ENCODE measurements at regions not wholly inside any gene's neighbourhood (a gene's known extent, or its start where the extent isn't known, plus 50 kb on each side); places are given as distances from the start of the nearest gene placed in this dataset.

DNA sequence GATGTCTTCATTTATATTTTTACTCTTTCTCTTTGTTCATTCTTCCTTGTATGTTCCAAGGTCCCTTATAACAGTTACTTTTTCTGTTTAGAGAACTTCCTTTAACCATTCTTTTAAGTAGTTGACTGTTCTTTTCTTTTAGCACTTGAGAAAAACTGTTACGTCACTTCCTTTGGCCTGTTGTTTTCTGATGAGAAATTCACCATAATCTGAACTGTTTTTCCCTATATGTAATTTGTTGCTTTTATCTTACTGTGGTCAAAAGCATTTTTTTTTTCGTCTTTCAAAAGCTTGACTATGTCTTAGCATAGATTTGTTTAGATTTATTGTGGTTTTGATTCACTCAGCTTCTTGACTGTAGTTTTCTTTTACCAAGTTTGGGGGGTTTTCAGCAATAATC, 1660.3 kb upstream of the PCDH10 start:
- no peak overlapping the region for H2BK5ac ChIP-seq (ENCODE audit: low read depth, low read length, poor library complexity, severe bottlenecking)
- H3K36me3 ChIP-seq (ENCODE audit: control insufficient read depth, insufficient read depth, low read length), result no peaks in the 10 kb centered on the region
- no peak overlapping the region for H3K4me3 ChIP-seq (ENCODE audit: insufficient read depth, low read depth, low read length)
- BruUV-seq (replicated peaks), result no TSS peak
- H3K9me3 ChIP-seq (ENCODE audit: control insufficient read depth, insufficient read depth, low read length), result no peaks in the 10 kb centered on the region
- H4K91ac ChIP-seq (ENCODE audit: insufficient read depth, low read depth, low read length), result no peak overlapping the region
- H3K27me3 ChIP-seq (ENCODE audit: control insufficient read depth, insufficient read depth, low read length), result no peaks in the 10 kb centered on the region
- no peak overlapping the region for H3K18ac ChIP-seq (ENCODE audit: low read depth, low read length)
- no CpG with 5 or more reads among the region's 2 CpGs for WGBS, 2 experiments (ENCODE audit: extremely low coverage in 2 of 2, insufficient read length in 1 of 2)
- H2AFZ ChIP-seq (replicated peaks; ENCODE audit: low read length, poor library complexity), result no peak overlapping the region
- H3K9me1 ChIP-seq (ENCODE audit: insufficient read depth, low read length), result no peaks in the 10 kb centered on the region
- H3K4me1 ChIP-seq (ENCODE audit: control insufficient read depth, insufficient read depth, low read length), result no peaks in the 10 kb centered on the region
- no peaks in the 10 kb centered on the region for H3K79me1 ChIP-seq (ENCODE audit: low read depth in 1 of 2, low read length in 2 of 2)
- intact Hi-C loops (cut with micrococcal nuclease), result no loop called here
- H4K5ac ChIP-seq (ENCODE audit: low read depth, low read length), result no peak overlapping the region
- no peak for DNase-seq
- no peak overlapping the region for H2AK5ac ChIP-seq (ENCODE audit: low read depth, low read length)
- H3K14ac ChIP-seq (replicated peaks; ENCODE audit: low read depth, low read length), result no peak overlapping the region
- ChIA-PET POLR2A (ENCODE audit: unreplicated experiment) (no interaction called here), CTCF (no interaction called here)
- no peak overlapping the region for H4K8ac ChIP-seq (ENCODE audit: low read depth in 2 of 2, low read length in 2 of 2)
- no peak overlapping the region for H2BK20ac ChIP-seq (ENCODE audit: low read depth, low read length)
- no peak overlapping the region for H3K9ac ChIP-seq (ENCODE audit: low read depth, low read length)
- no peaks in the 10 kb centered on the region for H4K20me1 ChIP-seq (ENCODE audit: insufficient read depth, low read length)
- TF ChIP-seq NFE2L2 (IDR thresholded peaks at IDR 0.05; ENCODE audit: low read depth, low read length), result no peak
- no peak for TF ChIP-seq POLR2A (IDR thresholded peaks at IDR 0.05; ENCODE audit: low read depth, low read length)
- no peak for TF ChIP-seq RFX5 (IDR thresholded peaks at IDR 0.05; ENCODE audit: low read depth, low read length)
- TF ChIP-seq RAD21 (IDR thresholded peaks at IDR 0.05; ENCODE audit: low read length), result no peak
- no peak for TF ChIP-seq BHLHE40 (IDR thresholded peaks at IDR 0.05; ENCODE audit: low read depth, low read length)
- no peak for TF ChIP-seq RCOR1 (IDR thresholded peaks at IDR 0.05; ENCODE audit: insufficient replicate concordance, low read length)
- TF ChIP-seq, protein P1, sequence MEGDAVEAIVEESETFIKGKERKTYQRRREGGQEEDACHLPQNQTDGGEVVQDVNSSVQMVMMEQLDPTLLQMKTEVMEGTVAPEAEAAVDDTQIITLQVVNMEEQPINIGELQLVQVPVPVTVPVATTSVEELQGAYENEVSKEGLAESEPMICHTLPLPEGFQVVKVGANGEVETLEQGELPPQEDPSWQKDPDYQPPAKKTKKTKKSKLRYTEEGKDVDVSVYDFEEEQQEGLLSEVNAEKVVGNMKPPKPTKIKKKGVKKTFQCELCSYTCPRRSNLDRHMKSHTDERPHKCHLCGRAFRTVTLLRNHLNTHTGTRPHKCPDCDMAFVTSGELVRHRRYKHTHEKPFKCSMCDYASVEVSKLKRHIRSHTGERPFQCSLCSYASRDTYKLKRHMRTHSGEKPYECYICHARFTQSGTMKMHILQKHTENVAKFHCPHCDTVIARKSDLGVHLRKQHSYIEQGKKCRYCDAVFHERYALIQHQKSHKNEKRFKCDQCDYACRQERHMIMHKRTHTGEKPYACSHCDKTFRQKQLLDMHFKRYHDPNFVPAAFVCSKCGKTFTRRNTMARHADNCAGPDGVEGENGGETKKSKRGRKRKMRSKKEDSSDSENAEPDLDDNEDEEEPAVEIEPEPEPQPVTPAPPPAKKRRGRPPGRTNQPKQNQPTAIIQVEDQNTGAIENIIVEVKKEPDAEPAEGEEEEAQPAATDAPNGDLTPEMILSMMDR (conservative IDR thresholded peaks at IDR 0.05; ENCODE audit: low read depth, low read length), result no peak
- no peak for TF ChIP-seq MAFK (IDR thresholded peaks at IDR 0.05; ENCODE audit: low read depth, low read length)
- no peak for TF ChIP-seq CHD1 (IDR thresholded peaks at IDR 0.05; ENCODE audit: low read depth, low read length)
- no peak for TF ChIP-seq MXI1 (IDR thresholded peaks at IDR 0.05; ENCODE audit: borderline replicate concordance, low read depth, low read length)
- TF ChIP-seq, protein P2, sequence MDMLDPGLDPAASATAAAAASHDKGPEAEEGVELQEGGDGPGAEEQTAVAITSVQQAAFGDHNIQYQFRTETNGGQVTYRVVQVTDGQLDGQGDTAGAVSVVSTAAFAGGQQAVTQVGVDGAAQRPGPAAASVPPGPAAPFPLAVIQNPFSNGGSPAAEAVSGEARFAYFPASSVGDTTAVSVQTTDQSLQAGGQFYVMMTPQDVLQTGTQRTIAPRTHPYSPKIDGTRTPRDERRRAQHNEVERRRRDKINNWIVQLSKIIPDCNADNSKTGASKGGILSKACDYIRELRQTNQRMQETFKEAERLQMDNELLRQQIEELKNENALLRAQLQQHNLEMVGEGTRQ (IDR thresholded peaks at IDR 0.05; ENCODE audit: low read depth, low read length), result no peak
- TF ChIP-seq MAZ (IDR thresholded peaks at IDR 0.05; ENCODE audit: borderline replicate concordance, low read depth, low read length), result no peak
- TF ChIP-seq SMC3 (IDR thresholded peaks at IDR 0.05; ENCODE audit: low read depth, low read length), result no peak
- TF ChIP-seq CEBPB (IDR thresholded peaks at IDR 0.05; ENCODE audit: low read depth, low read length), result no peak
- TF ChIP-seq, protein P3, sequence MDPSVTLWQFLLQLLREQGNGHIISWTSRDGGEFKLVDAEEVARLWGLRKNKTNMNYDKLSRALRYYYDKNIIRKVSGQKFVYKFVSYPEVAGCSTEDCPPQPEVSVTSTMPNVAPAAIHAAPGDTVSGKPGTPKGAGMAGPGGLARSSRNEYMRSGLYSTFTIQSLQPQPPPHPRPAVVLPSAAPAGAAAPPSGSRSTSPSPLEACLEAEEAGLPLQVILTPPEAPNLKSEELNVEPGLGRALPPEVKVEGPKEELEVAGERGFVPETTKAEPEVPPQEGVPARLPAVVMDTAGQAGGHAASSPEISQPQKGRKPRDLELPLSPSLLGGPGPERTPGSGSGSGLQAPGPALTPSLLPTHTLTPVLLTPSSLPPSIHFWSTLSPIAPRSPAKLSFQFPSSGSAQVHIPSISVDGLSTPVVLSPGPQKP (IDR thresholded peaks at IDR 0.05; ENCODE audit: borderline replicate concordance, low read depth, low read length), result no peak
- TF ChIP-seq FOS (IDR thresholded peaks at IDR 0.05; ENCODE audit: low read depth, low read length), result no peak
- no peak for ATAC-seq (ENCODE audit: low read depth)
- no peak overlapping the region for H3K23ac ChIP-seq (ENCODE audit: low read depth, low read length)
- dilution Hi-C loops (cut with HindIII; ENCODE audit: low sequenced_read_pairs, unreplicated experiment), result no loop called here
- H3K56ac ChIP-seq (ENCODE audit: extremely low read depth, insufficient read depth, low read length), result no peak overlapping the region
- no peak overlapping the region for H3K4ac ChIP-seq (ENCODE audit: low read depth, low read length)
- H3K4me2 ChIP-seq (ENCODE audit: low read depth, low read length), result no peak overlapping the region
- no peak overlapping the region for H3K27ac ChIP-seq (ENCODE audit: insufficient read depth, low read length)
- H2BK120ac ChIP-seq (ENCODE audit: low read depth, low read length), result no peak overlapping the region
- in situ Hi-C loops (cut with MboI; ENCODE audit: low sequenced_read_pairs), result no loop called here
- no peak overlapping the region for H2AK9ac ChIP-seq (replicated peaks; ENCODE audit: low read depth, low read length, poor library complexity)
- no peak overlapping the region for H2BK15ac ChIP-seq (ENCODE audit: low read depth, low read length)

All from IMR-90 (cell line).